ENCODE measurements at regions not wholly inside any gene's neighbourhood (a gene's known extent, or its start where the extent isn't known, plus 50 kb on each side); places are given as distances from the start of the nearest gene placed in this dataset.

DNA sequence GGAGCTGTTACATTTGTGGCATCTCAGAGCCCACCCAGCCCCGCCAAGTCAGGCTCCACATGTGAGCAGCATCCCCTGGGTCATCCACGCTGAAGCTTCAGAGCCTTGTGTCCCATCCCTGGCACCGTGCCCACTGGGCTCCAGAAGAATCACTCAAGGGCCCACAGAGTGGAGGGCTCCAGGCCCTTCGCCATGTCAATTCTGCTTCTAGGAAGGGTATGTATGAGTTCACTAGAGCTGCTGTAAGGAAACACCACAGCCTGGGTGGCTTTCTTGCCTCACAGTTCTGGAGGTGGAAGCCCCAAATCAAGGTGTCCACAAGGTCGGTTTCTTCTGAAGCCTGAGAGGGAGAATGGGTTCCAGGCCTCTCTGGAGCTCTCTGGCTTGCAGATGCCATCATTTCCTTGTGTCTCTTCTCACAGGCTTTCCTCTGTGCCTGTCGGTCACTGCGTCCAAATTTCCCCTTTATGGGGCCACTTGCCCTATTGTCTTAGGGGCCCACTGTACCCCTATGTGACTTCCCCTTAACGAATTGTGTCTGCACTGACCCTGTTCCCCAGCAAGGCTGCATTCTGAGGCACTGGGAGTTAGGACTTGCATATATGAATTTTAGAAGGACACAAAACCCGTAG, 1476.0 kb downstream of the TBC1D22A start:
- TF ChIP-seq, protein P1, sequence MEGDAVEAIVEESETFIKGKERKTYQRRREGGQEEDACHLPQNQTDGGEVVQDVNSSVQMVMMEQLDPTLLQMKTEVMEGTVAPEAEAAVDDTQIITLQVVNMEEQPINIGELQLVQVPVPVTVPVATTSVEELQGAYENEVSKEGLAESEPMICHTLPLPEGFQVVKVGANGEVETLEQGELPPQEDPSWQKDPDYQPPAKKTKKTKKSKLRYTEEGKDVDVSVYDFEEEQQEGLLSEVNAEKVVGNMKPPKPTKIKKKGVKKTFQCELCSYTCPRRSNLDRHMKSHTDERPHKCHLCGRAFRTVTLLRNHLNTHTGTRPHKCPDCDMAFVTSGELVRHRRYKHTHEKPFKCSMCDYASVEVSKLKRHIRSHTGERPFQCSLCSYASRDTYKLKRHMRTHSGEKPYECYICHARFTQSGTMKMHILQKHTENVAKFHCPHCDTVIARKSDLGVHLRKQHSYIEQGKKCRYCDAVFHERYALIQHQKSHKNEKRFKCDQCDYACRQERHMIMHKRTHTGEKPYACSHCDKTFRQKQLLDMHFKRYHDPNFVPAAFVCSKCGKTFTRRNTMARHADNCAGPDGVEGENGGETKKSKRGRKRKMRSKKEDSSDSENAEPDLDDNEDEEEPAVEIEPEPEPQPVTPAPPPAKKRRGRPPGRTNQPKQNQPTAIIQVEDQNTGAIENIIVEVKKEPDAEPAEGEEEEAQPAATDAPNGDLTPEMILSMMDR (IDR thresholded peaks at IDR 0.05; ENCODE audit: low read depth, low read length) = no peak
- DNase-seq (ENCODE audit: extremely low read depth, low read depth) = no peak

DNA sequence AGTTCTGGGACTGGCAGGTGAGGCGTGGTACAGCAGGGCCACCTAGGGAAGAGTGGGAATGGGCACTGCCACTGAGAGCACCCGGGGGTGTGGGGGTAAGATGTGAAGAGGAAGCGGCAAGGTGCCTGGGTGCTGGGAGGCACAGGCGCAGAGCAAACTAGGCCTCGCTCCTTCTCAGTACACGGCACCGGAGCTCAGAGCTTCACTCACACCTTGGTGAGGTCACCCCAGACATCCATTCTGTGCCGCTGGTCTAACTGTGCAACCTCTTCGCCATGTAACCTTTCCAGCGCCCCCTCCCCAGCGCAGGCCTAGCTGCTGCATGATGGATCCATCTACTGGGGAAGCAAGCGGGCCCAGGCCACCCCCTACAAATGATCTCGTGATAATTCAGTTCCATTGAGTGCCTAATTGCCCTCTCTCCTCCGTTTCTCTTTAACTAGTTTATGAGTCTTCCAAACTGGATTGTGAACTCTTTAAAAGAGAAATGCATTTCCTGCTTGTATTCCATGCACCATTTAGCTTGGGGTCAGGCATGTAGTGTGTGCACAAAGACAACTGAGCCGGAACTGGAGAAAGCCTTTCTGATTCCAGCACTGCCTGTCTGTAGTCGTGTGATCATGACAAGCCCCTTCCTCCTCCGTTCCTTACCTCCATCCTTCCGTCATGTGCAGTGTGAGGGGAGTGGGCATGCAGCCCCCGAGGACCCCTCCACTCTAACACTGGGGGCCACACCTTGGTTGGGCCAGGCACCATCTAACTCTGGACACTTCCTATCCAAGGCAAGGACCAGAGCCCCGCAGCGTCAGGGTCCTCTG, 1475.2 kb downstream of the TBC1D22A start:
- DNase-seq (ENCODE audit: extremely low read depth, low read depth) = no peak
- TF ChIP-seq, protein P1 (IDR thresholded peaks at IDR 0.05; ENCODE audit: low read depth, low read length) = no peak

DNA sequence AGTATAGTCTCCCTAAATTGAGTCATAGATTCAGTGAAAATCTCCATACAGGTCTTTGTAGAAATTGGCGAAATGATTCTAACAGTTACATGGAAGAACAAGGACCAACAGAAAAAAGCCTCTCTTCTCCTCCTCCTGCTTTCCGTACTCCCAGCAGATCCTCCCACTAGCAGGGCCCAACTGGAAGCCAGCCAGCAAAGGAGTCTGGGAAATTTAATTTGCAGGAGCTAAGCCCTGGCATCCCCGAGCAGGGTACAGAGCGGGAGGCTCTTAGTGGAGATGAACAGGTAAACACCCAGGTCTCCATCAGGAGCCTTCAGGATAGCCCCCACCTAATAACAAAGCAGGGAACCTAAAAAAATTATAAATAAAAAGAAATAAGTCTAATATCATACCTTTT, 1473.8 kb downstream of the TBC1D22A start:
- TF ChIP-seq, protein P1 (IDR thresholded peaks at IDR 0.05; ENCODE audit: low read depth, low read length) = no peak
- no peak for DNase-seq (ENCODE audit: extremely low read depth, low read depth)

DNA sequence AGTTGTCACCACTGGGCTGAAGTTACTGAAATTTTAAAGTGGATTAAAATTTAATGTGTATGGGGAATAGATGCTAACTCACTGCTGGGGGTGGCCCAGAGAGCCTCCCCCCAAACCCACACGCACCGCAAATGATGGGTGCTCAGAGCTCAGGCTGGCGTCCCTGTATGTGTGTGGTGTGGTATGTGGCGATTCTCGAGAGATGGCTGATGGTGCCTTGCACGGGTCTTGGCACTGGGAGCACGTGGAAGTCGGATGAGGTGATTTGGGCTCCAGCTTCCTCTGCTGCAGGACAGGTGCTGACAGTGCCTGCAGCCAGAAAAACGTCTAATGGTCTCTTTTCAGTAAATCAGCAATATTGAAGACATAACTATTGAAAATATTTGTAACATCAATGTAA, 1473.3 kb downstream of the TBC1D22A start:
- TF ChIP-seq, protein P1 (IDR thresholded peaks at IDR 0.05; ENCODE audit: low read depth, low read length) = no peak

DNA sequence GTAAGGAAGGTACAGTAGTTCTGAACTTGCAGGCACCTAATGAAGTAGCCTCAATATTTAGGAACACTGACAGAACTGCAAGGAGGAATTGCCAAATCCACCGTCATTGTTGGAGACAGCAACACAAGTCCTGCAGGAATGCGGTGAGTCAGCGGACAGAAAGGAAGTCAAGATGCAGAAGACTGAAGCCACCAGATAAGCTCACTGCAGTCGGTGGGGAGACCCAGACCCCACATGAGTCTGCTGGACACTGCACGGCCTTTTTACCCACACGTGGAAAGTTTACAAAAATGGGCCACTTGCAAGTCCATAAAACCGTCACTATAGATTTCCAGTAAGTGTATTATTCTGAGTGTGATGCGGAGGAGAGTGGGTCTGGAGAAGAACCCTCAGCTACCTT, 1471.6 kb downstream of the TBC1D22A start:
- DNase-seq (ENCODE audit: extremely low read depth, low read depth) = no peak
- TF ChIP-seq, protein P1 (IDR thresholded peaks at IDR 0.05; ENCODE audit: low read depth, low read length) = no peak

More for the DNA sequence above, 1473.3 kb downstream of the TBC1D22A start:
- no peak for DNase-seq (ENCODE audit: extremely low read depth, low read depth)

DNA sequence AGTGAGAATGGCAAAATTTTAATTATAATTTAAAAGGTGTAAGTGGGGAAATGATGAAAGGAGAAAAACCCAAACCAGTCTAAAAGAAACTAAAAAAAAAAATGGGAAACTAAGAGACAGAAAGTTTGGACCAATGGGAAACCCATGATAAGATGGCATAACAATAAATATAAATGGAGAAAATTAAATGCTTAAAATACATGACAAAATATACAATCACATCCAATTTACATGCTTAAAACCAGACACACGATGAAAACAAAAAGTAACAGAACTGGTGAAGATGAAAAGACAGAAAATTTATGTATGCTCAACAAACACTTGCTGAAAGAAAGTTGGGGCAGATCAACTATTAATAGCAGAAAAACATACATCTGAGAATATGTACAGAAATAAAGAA, 1471.1 kb downstream of the TBC1D22A start:
- TF ChIP-seq, protein P1 (IDR thresholded peaks at IDR 0.05; ENCODE audit: low read depth, low read length) = no peak
- no peak for DNase-seq (ENCODE audit: extremely low read depth, low read depth)

DNA sequence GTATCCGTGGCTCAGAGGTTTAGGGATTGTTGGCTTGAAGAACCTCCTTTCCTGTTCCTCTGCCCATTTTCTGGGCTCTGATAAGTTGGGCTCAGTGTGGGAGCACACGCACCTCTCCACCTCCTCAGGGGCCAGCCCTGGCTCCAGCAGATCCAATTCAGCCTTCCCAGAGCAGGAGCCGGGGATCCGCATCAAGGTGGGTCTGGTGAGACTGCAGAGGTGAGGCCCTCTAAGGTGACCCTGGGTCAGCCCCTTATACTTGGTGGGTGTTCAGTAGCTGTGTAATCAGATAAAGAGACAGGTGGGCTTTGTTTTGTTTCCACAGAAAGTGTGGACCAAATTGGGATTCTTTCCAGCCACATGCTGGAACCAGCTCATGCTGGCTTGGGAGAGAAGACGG, 1466.0 kb downstream of the TBC1D22A start:
- no peak for DNase-seq (ENCODE audit: extremely low read depth, low read depth)
- TF ChIP-seq, protein P1 (IDR thresholded peaks at IDR 0.05; ENCODE audit: low read depth, low read length) = no peak
